ENCODE measurements at regions not wholly inside any gene's neighbourhood (a gene's known extent, or its start where the extent isn't known, plus 50 kb on each side); places are given as distances from the start of the nearest gene placed in this dataset.

- TF ChIP-seq CTCF (IDR thresholded peaks at IDR 0.05), result no peak
- no peak for TF ChIP-seq POLR2A (IDR thresholded peaks at IDR 0.05)
Observed at GRCh38 chr11:115896084-115896483, 391.9 kb upstream of the CADM1 start.
